AG04450 (cell line): ENCODE measurements at regions not wholly inside any gene's neighbourhood (a gene's known extent, or its start where the extent isn't known, plus 50 kb on each side); places are given as distances from the start of the nearest gene placed in this dataset.

Source experiments
- CTCF ChIA-PET: fragments of 300-600, 350-600 bp; formaldehyde crosslinking; extraction: SDS; loops from one replicate; lab custom pipeline; 2022; ENCODE audit warnings: antibody characterized with exemption, inconsistent platforms; lab: Charles Lee
- POLR2A ChIA-PET: fragments of 350-600 bp; formaldehyde crosslinking; extraction: SDS; loops from one replicate; lab custom pipeline; 2021; ENCODE audit warnings: antibody characterized with exemption, inconsistent platforms; lab: Yijun Ruan, JAX
- DNase-seq: peaks from one replicate; pipeline ENCODE4 v3.0.0-alpha.2; 2011; ENCODE audit warnings: low read depth, low spot score
- H3K27ac ChIP-seq: one replicate; pipeline ENCODE4 v1.5.1; 2012; ENCODE audit warnings: low read depth, low read length, control low read depth
- H3K27me3 ChIP-seq: one replicate; pipeline ENCODE4 v1.6.0; 2012; ENCODE audit warnings: low read length; ENCODE audit not compliant: control insufficient read depth, insufficient read depth
- H3K4me3 ChIP-seq: 2 replicates; pipeline ENCODE4 v1.5.1; 2011; ENCODE audit warnings: mild to moderate bottlenecking, low read depth, low read length, control low read depth
- H3K9me3 ChIP-seq: 2 replicates; pipeline ENCODE4 v1.5.1; 2012; ENCODE audit warnings: low read length; ENCODE audit not compliant: control insufficient read depth, insufficient read depth
- CTCF ChIP-seq: IDR thresholded peaks from 2 replicates; pipeline ENCODE4 v1.5.1; 2011; ENCODE audit warnings: low read depth, low read length, control low read depth, inconsistent platforms

- H3K9me3 ChIP-seq, result no peaks in the 10 kb centered on the region; the same call in 1 of the 2 replicates
- ChIA-PET POLR2A (no interaction called here), CTCF (no interaction called here)
- H3K4me3 ChIP-seq, result no peak overlapping the region
- no peak for TF ChIP-seq CTCF
- no peak overlapping the region for H3K27ac ChIP-seq
- no peaks in the 10 kb centered on the region for H3K27me3 ChIP-seq
- no peak for DNase-seq
These were observed 211.6 kb upstream of the SESN3 start for GRCh38 chr11:95442531-95443050.

- ChIA-PET POLR2A (no interaction called here), CTCF (no interaction called here)
- TF ChIP-seq CTCF, result no peak
- no peak for DNase-seq
- Histone ChIP-seq H3K27me3 (peaks cover 2% of the 10 kb centered on the region), H3K4me3 (no peak overlapping the region), H3K27ac (no peak overlapping the region), H3K9me3 (no peaks in the 10 kb centered on the region)
These were observed 204.8 kb upstream of the SESN3 start for GRCh38 chr11:95435628-95436353.

- Histone ChIP-seq H3K4me3 (no peak overlapping the region), H3K27me3 (peaks cover 2% of the 10 kb centered on the region), H3K27ac (no peak overlapping the region), H3K9me3 (no peaks in the 10 kb centered on the region)
- CTCF ChIA-PET, result no interaction called here
- TF ChIP-seq CTCF, result no peak
- no peak for DNase-seq
- POLR2A ChIA-PET, result no interaction called here
These were observed 204.2 kb upstream of the SESN3 start for GRCh38 chr11:95435192-95435591.

- TF ChIP-seq CTCF, result no peak
- Histone ChIP-seq H3K9me3 (no peaks in the 10 kb centered on the region), H3K27ac (no peak overlapping the region), H3K27me3 (peaks cover 2% of the 10 kb centered on the region), H3K4me3 (no peak overlapping the region)
- DNase-seq, result no peak
- ChIA-PET CTCF (no interaction called here), POLR2A (no interaction called here)
These were observed 203.6 kb upstream of the SESN3 start for GRCh38 chr11:95434489-95435057.

- no peak overlapping the region for H3K27ac ChIP-seq
- DNase-seq, result no peak
- TF ChIP-seq CTCF, result no peak
- H3K4me3 ChIP-seq, result no peak overlapping the region
- no peaks in the 10 kb centered on the region for H3K9me3 ChIP-seq
- CTCF ChIA-PET, result no interaction called here
- POLR2A ChIA-PET, result no interaction called here
- peaks cover 2% of the 10 kb centered on the region for H3K27me3 ChIP-seq
These were observed 203.0 kb upstream of the SESN3 start for GRCh38 chr11:95434009-95434408.
